T1000 (cell line): ENCODE measurements at regions not wholly inside any gene's neighbourhood (a gene's known extent, or its start where the extent isn't known, plus 50 kb on each side); places are given as distances from the start of the nearest gene placed in this dataset.

Experiments
- DNase-seq: peaks from one replicate; lab custom pipeline; 2025; ENCODE audit warnings: mixed read lengths; lab: John Stamatoyannopoulos, UW

GRCh38 chr20:23253524-23253923 lies 97.1 kb upstream of the NXT1 start:
- no peak for DNase-seq

- DNase-seq = no peak
Observed at GRCh38 chr20:23251779-23252178, 98.8 kb upstream of the NXT1 start.

DNA sequence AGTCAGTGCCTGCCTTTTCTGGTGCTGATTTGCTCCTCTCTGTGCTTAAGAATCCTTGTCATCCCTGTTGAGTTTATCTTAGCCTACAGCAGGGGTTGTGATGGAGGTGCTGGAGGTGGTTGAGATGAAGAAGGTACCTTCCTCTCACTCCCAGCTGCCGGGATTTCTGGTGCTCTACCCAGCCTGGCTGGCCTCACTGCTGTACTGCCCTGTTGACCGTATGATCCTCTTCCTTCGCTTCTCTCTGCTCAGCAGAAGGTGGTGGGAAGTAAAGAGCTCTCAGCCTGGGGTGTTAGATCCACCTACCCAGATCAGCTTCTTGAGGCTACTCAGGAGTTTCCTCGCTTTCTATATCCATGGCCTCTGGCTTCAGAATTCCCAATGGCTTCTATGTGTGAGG lies 101.0 kb upstream of the NXT1 start:
- DNase-seq = no peak

DNA sequence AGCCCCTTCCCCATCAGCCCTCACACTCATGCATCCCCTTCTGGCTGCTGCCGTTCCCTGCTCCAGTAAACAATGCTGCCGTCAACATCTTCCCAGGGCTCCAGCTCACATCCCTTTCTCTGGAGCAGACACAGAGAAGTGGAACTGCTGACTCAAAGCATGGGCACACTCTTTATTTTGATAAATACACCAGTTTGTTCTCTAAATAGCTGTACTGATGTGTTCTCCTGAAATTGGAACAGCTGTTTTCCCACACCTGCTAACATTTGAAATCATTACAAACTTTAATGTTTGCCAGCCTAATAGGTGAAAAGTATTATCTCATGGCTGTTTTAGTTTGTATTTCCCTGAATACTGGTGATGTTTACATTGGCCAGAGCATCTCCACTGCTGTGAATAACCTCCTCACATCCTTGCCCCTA lies 102.1 kb upstream of the NXT1 start:
- DNase-seq = no peak

GRCh38 chr20:23246717-23247664 lies 103.6 kb upstream of the NXT1 start:
- no peak for DNase-seq

- DNase-seq = no peak
Observed at GRCh38 chr20:23245553-23246181, 104.9 kb upstream of the NXT1 start.

GRCh38 chr20:23244916-23245552 lies 105.6 kb upstream of the NXT1 start:
- DNase-seq = no peak

GRCh38 chr20:23244156-23244915 lies 106.3 kb upstream of the NXT1 start:
- no peak for DNase-seq

DNA sequence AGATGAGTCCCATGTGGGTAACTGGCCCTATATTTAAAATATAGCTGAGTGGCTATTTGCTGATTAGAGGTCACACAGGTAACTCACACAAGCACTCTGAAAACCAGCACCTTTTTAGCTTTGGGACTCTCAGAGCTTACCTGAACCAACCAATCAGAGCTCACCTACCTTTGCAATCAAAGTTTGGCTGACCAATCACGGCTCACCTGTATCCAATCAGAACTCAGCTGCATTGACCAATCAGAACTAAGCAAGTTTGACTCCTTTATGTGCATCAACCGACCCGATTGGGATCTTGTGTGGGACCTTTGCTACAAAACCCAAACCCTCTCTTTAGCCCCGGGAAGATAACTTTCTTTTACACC lies 106.8 kb upstream of the NXT1 start:
- no peak for DNase-seq

DNA sequence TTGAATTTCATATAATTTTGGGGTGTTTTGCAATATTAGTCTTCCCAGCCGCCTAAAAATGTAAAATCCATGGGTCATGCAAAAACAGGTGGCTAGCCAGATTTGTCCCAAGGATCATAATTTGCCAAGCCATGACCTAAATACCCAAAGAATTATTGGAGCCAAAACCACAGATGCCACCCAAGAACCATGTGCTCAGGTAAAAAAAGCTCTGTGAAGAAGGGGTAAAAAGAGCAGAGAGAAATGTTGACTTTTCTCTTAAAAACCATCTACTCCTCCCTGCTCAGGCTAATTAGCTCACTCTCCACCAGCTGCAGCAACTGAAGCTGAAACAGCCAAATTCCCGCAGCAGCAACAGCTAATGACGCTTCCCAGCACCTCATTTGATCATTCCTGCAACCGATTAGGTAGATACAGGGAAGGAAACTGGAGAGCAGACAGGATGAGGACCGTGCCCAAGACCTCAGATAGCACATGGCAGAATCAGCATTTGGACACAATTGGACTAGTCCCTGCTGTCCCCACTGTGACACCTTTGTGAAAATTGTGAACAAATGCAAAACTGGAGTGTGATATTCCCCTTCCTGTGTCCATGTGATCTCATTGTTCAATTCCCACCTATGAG lies 107.9 kb upstream of the NXT1 start:
- no peak for DNase-seq

DNA sequence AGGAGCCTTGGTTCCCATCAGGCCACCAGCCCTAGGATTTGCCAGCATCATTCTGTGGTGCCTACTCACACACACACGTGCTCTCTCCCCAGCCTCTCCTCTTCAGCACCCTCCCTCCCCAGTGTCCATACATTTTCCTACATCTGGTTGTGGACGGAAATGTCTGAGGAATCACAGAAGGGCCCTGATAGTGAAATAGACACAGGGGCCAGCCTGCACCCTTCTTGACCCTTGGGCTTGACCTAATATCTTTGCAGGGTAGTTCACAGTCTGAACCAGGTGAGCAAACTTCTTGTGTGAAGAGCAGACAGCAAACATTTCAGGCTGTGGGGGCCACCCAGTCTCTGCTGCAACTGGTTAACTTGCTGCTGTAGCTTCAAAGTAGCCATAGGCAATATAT lies 108.5 kb upstream of the NXT1 start:
- no peak for DNase-seq

DNA sequence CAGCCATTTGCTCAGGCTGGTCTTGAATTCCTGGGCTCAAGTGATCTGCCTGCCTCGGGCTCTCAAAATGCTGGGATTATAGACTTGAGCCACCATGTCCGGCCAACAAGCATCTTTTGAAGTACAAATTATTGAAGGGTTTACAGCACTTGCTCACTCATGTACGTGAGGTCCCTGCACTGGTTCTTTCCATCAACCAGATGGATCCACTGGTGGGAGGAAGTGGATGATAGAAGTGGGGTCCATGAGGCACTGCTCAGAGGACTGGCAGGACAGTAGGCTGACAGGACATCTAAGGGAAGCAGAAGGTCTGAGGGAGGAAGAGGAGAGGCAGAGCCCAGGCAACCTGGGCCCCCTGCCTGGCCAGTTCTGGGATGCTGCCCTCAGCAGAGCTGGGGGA lies 109.2 kb upstream of the NXT1 start:
- DNase-seq = no peak

GRCh38 chr20:23240519-23240918 lies 110.1 kb upstream of the NXT1 start:
- DNase-seq = no peak

GRCh38 chr20:23237201-23237600 lies 113.4 kb upstream of the NXT1 start:
- DNase-seq = no peak

DNA sequence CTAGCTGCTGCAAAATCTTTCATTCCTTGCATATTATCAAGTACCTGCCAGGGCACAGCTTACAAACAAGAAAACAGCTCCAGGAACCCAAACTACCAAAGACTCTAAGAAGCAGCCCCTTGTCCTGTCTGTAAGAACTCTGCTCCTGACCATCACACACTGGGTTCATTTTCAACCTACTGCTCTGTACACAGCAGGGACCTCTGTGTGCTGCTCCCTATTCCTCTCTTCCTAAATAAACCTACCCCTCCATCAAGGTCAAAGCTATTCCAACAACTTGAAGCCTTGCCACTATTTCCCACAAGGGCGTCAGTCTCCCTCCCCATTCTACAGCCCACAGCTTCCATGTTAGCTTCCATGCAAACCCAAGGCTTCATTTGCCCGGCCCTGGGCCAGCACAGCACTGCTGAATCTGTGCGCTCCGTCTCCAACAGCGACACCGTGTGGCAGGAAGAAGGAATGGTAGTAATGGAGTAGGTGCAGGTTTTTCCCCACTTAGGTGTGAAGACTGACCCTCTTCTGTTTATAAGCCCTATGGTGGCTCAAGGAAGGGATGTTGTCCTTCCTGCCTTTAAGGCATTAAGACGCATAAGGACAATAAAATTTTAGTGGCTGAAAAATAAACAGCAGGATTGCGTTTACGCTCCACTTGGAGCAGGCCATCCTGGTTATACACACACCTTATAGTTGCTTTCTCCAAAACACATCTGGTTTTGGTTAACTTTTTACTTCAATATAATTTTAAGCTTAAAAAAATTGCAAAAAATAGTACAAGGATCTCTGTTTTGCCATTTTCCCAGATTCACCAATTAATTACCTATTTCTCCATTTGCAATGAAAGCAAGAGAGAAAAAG lies 115.2 kb upstream of the NXT1 start:
- no peak for DNase-seq

DNA sequence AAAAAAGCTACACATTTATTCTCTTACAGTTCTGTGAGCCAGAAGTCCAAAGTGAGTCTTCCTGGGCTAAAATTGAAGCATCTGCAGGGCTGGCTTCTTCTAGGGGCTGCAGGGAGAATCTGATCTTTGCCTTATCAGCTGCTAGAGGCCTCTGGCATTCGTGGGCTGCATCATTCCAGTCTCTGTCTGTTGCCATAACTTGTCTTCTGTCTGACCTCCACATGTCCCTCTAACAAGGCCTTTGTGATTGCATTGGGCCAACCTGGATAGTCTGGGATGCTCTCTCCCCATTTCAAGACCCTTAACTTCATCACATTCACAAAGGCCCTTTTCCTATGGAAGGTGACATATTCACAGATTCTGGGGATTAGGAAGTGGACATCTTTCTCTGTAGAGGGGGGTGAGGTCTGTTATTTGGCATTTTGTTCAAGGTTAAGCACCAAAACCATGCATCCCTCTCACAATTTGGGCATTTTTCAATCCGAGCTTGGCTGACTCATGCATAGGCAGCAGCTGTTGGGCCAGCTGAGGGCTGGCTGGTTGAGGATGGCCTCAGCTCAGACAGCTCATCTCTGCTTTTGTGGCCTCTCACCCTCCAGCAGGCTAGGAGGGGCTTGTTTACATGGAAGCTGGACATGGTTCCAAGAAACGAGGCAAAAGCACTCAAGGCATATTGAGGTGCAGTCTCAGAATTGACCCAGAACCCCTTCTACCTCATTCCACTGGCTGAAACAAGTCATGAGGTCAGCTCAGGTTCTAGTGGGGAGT lies 116.1 kb upstream of the NXT1 start:
- DNase-seq = no peak

DNA sequence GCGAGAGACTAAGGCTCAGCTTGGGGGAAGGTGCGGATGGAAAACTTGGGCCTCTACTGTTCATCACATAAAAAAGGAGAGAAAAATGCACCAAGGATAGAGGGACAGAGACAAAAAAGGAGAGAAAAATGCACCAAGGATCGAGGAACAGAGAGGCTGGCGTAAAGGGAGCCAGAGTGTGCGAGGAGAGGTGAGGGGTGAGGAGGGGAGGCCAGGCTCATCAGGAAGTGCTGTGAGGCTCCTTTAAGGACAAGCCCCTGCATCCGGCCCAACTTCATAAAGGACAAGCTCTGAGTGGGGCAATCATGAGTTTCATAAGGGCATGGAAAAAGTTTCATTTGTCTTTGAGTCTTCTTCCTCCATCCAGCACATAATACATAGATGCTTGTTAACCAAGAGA lies 117.2 kb upstream of the NXT1 start:
- no peak for DNase-seq

DNA sequence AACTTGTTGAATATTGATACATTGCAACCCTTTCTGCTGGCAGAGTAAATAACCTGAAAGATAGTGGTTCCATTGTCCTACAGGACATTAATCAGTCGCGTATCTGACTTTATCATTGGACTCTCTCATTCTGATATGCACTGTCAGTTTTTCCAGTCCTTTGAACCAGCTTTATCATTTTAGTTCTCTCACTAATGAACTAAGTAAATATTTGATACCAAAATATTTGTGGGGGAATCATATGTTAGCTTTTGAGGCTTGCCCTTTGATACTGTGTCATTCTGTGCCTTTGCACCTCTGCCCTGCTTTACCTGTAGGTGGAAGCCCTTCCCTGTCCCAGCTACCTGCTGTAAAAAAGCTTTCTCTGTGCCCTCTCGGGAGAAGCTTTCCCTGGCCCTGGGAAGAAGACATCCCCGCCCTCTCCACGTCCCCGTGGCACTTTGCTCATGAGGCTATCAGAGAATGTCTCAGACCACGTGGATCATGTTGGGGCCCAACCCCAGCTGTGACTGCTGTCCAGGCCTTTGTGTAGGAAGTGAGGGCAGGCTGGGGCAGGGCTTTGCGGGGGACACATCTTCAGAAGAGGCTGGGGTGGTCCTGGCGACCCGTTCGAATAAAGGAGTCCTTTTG lies 117.8 kb upstream of the NXT1 start:
- no peak for DNase-seq

DNA sequence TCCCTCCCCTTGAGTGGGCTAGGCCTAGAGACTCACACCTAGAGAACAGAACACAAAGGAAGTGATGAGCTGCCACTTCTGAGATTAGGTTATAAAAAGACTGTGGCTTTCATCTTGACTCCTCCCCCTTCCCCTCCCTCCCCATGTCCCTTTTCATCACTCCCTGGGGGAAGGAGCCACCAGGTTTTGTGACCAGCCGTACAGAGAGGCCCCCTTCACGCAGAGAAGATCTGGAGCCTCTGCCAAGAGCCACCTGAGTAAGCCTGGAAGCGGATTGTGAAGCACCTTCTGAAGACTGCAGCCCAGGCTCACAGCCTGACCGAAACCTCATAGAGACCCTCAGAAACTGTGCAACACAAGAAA lies 118.4 kb upstream of the NXT1 start:
- no peak for DNase-seq
